Suprapubic skin (tissue), 3 donors: ENCODE measurements at regions not wholly inside any gene's neighbourhood (a gene's known extent, or its start where the extent isn't known, plus 50 kb on each side); places are given as distances from the start of the nearest gene placed in this dataset.

Source experiments
- POLR2A ChIP-seq, 2 donors: fragments of 450-650 bp; IDR thresholded peaks; one replicate each; pipeline ENCODE4 v1.6.1; 2017; ENCODE audit warnings: antibody characterized with exemption in 2 of 2, mild to moderate bottlenecking in 2 of 2, moderate library complexity in 2 of 2
- TF ChIP-seq, protein P1 (sequence below), 2 donors: fragments of 200-600 bp in 1 of 2; fragments of 450-650 bp in 1 of 2; sonication (generic) in 1 of 2; IDR thresholded peaks; one replicate each; pipeline ENCODE4 v1.5.1; 2016 to 2019; ENCODE audit warnings: antibody characterized with exemption in 2 of 2, mild to moderate bottlenecking in 1 of 2, moderate library complexity in 1 of 2

DNA sequence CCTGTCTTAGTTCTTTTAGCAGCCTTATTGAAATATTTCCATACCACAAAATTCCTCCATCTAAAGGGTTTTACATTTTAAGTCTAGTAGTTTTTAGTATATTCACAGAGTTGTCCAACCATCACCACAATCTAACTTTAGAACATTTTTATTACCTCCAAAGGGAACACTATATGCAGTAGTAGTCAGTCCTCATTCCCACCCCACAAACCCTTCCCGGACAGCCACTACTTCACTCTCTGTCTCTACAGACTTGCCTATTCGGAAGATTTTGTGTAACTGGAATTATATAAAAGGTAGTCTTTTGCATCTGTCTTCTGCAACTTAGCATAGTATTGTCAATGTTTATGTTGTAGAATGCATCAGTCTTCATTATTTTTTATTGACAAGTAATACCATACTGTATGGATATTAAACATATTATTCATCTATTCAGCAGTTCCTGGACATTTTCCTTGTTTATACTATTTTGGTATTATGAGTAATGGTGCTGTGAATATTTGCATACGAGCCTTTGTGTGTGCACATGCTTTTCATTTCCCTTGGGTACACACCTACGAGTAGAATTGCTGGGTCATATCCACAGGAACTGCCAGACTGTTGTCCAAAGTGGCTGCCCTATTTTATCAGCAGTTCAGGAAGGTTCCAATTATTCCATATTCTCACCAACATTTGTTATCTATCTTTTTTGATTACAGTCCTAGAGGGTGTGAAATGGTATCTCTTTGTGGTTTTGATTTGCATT is 60.9 kb upstream of the LANCL2 start:
- TF ChIP-seq POLR2A (IDR thresholded peaks at IDR 0.05) = no peak
- TF ChIP-seq, protein P1, sequence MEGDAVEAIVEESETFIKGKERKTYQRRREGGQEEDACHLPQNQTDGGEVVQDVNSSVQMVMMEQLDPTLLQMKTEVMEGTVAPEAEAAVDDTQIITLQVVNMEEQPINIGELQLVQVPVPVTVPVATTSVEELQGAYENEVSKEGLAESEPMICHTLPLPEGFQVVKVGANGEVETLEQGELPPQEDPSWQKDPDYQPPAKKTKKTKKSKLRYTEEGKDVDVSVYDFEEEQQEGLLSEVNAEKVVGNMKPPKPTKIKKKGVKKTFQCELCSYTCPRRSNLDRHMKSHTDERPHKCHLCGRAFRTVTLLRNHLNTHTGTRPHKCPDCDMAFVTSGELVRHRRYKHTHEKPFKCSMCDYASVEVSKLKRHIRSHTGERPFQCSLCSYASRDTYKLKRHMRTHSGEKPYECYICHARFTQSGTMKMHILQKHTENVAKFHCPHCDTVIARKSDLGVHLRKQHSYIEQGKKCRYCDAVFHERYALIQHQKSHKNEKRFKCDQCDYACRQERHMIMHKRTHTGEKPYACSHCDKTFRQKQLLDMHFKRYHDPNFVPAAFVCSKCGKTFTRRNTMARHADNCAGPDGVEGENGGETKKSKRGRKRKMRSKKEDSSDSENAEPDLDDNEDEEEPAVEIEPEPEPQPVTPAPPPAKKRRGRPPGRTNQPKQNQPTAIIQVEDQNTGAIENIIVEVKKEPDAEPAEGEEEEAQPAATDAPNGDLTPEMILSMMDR (IDR thresholded peaks at IDR 0.05) = no peak
